DMS53 treated with DMSO at 0.1 percent for 48 hours (cell line): ENCODE measurements at regions not wholly inside any gene's neighbourhood (a gene's known extent, or its start where the extent isn't known, plus 50 kb on each side); places are given as distances from the start of the nearest gene placed in this dataset.

Experiments
- DNase-seq: peaks from one replicate; lab custom pipeline; 2025; ENCODE audit not compliant: unreplicated experiment; lab: John Stamatoyannopoulos, UW

DNA sequence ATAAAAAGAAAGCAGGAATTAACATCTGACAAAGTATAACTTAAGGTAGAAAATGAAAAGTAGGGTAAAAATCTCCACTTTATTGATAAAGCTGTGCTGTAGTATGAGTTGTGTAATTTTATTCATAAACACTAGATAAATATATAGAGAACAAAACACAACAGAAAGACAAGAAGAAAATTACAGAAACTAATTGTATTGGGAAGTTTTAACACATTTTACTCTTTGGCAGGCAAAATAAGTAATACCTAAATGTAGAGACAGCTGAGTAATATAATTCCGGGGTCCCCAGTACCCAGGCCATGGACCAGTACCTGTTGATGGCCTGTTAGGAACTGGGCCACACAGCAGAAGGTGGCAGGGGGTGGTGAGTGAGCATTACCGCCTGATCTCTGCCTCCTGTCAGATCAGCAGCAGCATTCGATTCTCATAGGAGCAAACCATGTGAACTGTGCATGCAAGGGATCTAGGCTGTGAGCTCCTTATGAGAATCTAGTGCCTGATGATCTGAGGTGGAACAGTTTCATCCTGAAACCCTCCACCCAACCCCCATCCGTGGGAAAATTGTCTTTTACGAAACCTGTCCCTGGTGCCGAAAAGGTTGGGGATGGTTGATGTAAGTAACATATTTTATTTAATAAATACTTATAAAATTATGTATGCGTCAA lies 84.4 kb upstream of the ETV6 start:
- no peak for DNase-seq

- DNase-seq, result no peak
These were observed 83.7 kb upstream of the ETV6 start for GRCh38 chr12:11565752-11566151.

GRCh38 chr12:11568155-11568761 lies 81.2 kb upstream of the ETV6 start:
- no peak for DNase-seq

- DNase-seq, result no peak
These were observed 80.6 kb upstream of the ETV6 start for GRCh38 chr12:11568762-11569478.

DNA sequence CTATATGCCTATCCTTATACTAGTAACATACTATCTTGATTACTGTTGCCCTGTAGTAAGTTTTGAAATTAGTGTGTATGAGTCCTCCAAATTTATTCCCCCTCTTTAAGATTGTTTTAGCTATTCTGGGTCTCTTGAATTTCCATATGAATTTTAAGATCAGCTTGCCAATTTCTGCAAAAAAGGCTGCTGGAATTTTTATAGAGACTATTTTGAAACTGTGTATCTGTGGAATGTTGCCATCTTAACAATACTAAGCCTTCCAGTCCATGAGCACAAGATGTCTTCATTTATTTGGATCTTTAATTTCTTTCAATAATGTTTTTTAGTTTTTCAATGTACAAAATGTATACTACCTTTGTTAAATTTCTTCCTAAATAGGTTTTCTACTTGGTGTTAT lies 79.8 kb upstream of the ETV6 start:
- no peak for DNase-seq

DNA sequence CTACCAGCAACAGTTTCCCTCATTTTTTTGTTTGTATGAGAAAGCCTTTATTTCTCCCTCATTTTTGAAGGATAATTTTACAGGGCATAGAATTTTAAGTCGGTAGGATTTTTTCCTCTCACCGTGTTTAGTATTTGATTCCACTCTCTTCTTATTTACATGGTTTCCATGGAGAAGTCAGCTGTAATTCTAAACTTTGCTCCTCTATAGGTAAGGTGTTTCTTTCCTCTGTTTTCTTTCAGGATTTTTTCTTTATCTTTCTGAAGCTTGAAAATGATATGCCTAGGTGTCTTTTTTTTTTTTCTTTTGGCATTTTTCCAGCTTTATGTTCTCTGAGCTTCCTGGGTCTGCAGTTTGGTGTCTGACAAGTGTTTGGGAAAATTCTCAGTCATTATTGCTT lies 75.6 kb upstream of the ETV6 start:
- DNase-seq, result no peak

DNA sequence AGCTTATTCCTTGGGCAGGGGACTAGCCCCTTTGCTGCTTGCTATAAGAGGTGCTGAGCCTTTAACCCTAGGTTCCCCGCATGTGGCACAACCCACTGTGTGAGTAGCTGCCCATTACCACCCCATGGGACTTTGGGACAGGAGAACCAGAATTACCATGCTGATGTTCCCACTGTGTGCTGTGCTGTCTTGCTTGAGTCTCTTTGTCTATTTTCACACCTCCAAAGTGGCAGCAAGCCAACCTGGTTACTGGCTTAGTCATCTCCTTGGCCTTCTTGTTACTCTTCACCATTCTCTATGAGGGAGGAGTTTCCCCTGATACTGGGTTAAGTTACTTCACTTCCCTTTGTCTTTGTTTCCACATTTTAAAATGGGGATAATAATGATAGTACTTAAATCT lies 73.4 kb upstream of the ETV6 start:
- DNase-seq, result no peak

GRCh38 chr12:11577658-11578260 lies 71.7 kb upstream of the ETV6 start:
- DNase-seq, result no peak

DNA sequence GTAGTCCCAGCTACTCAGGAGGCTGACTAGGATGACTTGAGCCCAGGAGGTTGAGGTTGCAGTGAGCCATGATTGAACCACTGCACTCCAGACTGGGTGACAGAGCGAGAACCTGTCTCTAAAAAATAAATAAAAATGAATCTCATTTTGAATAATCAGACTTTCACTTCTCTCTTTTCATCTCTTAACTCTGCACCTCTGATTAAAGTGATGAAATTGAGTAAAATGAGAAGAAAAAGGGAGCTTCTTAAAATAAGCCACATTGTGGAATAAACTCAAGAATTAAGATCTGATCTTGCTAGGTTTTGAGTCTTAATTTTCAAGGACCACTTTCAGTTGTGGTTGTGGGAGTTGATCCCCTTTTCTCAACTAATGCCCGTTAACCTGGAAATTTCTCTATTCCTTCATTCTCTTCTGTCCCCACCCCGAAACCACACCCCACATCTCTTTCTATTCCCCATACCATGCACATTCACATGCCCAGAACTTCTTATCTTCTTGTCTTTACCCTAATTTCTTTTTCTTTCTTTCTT lies 70.9 kb upstream of the ETV6 start:
- no peak for DNase-seq

DNA sequence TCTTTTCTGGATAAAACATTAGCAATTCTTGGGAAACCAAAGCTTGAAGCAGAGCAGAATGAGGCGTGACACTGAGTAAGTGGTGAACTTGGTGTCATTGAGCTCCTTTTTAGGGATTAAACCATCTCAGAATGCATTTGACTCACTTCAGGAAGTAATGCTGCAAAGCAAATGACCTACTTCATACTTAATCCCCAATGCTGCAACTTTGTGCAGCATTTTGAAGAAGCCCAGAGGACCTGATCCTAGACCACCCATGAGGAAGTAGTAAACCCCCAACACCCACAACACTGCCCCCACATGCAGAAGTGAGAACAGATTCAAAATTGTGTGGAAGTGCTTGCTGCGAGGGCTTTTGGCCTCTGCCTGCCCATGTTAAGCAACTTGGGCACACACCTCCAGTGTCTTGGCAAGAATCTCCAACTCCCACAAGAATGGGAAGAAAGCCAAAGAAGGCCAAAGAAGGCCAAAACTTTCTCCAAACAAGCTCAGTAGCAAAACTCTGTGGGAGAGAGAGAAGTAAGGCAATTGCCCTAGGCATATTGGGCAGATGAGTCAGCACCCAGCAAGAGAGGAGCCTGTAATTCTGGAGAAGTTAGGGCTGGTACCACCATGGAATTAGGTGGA lies 69.2 kb upstream of the ETV6 start:
- no peak for DNase-seq

GRCh38 chr12:11581179-11581755 lies 68.2 kb upstream of the ETV6 start:
- peak; percentile 82 for DNase-seq

GRCh38 chr12:11584221-11584855 lies 65.1 kb upstream of the ETV6 start:
- DNase-seq, result peak; percentile 12

- no peak for DNase-seq
These were observed 57.0 kb upstream of the ETV6 start for GRCh38 chr12:11592484-11592883.

DNA sequence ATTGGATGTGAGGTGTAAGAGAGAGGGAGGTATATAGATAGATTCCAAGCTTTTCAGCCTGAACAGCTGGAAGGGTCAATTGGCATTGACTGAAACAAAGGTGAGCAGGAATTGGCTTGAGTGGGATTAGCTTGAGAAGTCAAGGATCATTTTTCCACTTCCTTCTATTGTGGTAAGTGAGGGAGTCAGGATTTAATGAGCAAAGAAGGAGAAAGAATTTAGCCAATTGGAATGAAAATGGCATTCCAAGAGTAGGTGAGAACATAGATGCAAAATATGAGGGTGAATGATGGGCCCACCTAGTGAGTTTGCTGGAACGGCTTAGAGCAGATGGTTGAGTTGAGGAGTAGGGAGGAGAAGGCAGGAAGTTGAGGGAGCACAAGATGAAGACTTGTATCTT lies 56.5 kb upstream of the ETV6 start:
- no peak for DNase-seq

DNA sequence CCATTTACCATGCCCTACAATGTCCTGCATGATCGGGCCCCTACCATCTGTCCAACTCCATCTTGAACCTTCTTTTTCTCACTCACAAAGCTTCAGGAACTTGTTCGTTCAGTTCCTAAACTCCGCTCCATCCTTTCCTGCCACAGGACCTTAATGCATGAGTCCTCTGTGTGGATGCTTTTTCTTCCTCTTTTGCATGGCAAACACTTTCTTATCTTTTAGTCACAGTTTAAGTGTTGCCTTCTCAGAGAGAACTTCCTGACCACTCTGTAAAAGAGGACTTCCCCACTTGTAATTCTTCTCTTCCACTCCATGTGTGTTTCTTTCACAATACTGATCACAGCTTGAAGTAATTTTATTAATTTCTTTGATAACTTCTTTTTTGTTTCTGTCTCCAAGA lies 54.4 kb upstream of the ETV6 start:
- DNase-seq, result no peak

DNA sequence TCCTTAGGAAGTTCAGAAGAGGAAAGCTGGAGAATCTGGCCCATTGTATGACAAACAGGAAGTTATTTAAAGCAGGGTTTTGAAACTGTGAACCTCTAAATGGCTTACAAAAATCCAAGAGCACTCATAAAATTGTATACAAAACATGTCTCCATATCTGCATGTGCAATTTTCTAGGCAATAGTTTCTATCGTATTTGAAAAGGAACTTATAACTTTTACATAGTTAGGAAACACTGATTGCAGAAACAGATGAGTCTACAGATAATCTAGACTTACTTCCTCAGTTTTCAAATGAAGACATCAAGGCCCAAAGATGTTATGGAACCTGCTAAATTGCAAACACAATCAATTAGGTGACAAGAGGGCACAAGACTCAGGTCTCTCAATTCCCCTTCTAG lies 53.3 kb upstream of the ETV6 start:
- no peak for DNase-seq

DNA sequence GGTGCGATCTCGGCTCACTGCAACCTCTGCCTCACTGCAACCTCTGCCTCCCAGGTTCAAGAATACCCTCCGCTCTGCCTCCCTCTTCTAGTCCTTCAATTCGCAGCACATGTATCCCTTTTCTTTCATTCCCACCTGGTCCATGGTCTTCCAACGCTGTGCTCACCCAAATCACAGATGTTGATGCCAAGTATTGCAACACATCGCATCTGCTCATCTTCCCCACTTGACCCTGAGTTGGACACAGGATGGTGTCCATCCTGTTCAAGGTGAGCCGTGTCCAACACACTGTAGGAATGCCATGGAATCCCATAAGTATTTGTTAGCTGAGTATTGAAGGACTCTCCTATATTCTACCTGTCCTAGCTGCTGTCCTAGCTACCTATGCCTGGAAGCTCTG lies 50.6 kb upstream of the ETV6 start:
- no peak for DNase-seq
